T-cell (primary cell): ENCODE measurements at regions not wholly inside any gene's neighbourhood (a gene's known extent, or its start where the extent isn't known, plus 50 kb on each side); places are given as distances from the start of the nearest gene placed in this dataset.

Source experiments
- ATAC-seq, 4 experiments: fragments of 200-7000 bp in 3 of 4; fragments of 150-1000 bp in 1 of 4; cut with Tn5 transposase; replicated peaks in 1 of 4; 1 replicate in 3 of 4; 2 replicates in 1 of 4; pipeline ENCODE4 v1.10.0; 2021; ENCODE audit warnings: moderate library complexity in 3 of 4, mild to moderate bottlenecking in 2 of 4, moderate number of reproducible peaks in 1 of 4
- CTCF ChIA-PET, 2 donors: fragments of 300-600 bp; sonication (Branson Sonifier 250); formaldehyde crosslinking; loops; one replicate each; lab custom pipeline; 2022; ENCODE audit warnings: antibody characterized with exemption in 2 of 2; lab: Charles Lee
- POLR2A ChIA-PET, 2 donors: fragments of 300-600 bp; sonication (Branson Sonifier 250); formaldehyde crosslinking; loops; one replicate each; lab custom pipeline; 2022; ENCODE audit warnings: antibody characterized with exemption in 2 of 2; lab: Charles Lee
- DNase-seq, 35 experiments: peaks; one replicate each; pipeline versions ENCODE4 v3.0.0 to v3.0.0-alpha.2; 2013 to 2023
- H3K27ac ChIP-seq: one replicate; pipeline ENCODE4 v1.5.1; 2013; ENCODE audit warnings: low read length
- H3K27me3 ChIP-seq, 2 experiments: replicated peaks in 1 of 2; 1 replicate in 1 of 2; 2 replicates in 1 of 2; pipeline versions ENCODE4 v1.6.1 to v1.7.0; 2013; ENCODE audit warnings: low read length in 1 of 2, mixed read lengths in 1 of 2; ENCODE audit not compliant: control insufficient read depth in 2 of 2, insufficient read depth in 2 of 2; ENCODE audit errors: extremely low read depth in 1 of 2
- H3K36me3 ChIP-seq, 2 donors: 1 replicate in 1 of 2; 2 replicates in 1 of 2; pipeline versions ENCODE4 v1.6.1 to v1.7.0; 2013; ENCODE audit warnings: low read length in 1 of 2; ENCODE audit not compliant: control insufficient read depth in 2 of 2, insufficient read depth in 1 of 2; ENCODE audit errors: extremely low read depth in 1 of 2
- H3K4me1 ChIP-seq, 2 experiments: 1 replicate in 1 of 2; 2 replicates in 1 of 2; pipeline versions ENCODE4 v1.6.1 to v1.7.0; 2013; ENCODE audit warnings: low read length in 2 of 2, mixed read lengths in 1 of 2; ENCODE audit not compliant: insufficient read depth in 2 of 2, control insufficient read depth in 1 of 2; ENCODE audit errors: extremely low read depth in 1 of 2
- H3K4me3 ChIP-seq, 2 donors: 1 replicate in 1 of 2; 2 replicates in 1 of 2; pipeline versions ENCODE4 v1.5.1 to v1.7.0; 2013; ENCODE audit warnings: mild to moderate bottlenecking in 2 of 2, low read length in 1 of 2, moderate library complexity in 1 of 2; ENCODE audit not compliant: control insufficient read depth in 1 of 2; ENCODE audit errors: extremely low read depth in 1 of 2
- H3K9me3 ChIP-seq: 2 replicates; pipeline ENCODE4 v1.7.0; 2013
- H3K27ac Mint-ChIP-seq, 2 donors: one replicate each; pipeline ENCODE4 v1.8.0; 2020 to 2021; ENCODE audit warnings: mild to moderate bottlenecking in 2 of 2, mixed read lengths in 2 of 2
- H3K27me3 Mint-ChIP-seq, 2 donors: one replicate each; pipeline ENCODE4 v1.8.0; 2021 to 2022; ENCODE audit warnings: mixed read lengths in 2 of 2
- H3K36me3 Mint-ChIP-seq: one replicate; pipeline ENCODE4 v1.8.0; 2021; ENCODE audit warnings: mixed read lengths
- H3K4me1 Mint-ChIP-seq, 3 donors: one replicate each; pipeline ENCODE4 v1.8.0; 2020 to 2022; ENCODE audit warnings: mixed read lengths in 3 of 3, mild to moderate bottlenecking in 1 of 3
- H3K4me3 Mint-ChIP-seq, 3 donors: one replicate each; pipeline ENCODE4 v1.8.0; 2020 to 2022; ENCODE audit warnings: mild to moderate bottlenecking in 3 of 3, mixed read lengths in 3 of 3, moderate library complexity in 3 of 3
- H3K9me3 Mint-ChIP-seq, 3 donors: one replicate each; pipeline ENCODE4 v1.8.0; 2020 to 2022; ENCODE audit warnings: mixed read lengths in 3 of 3
- WGBS: methylation state at CpG from one replicate; pipeline ENCODE4 v1.1.5; 2013; ENCODE audit warnings: missing lambda C conversion rate; ENCODE audit not compliant: insufficient coverage; 5-methylcytosine and 5-hydroxymethylcytosine counted together

GRCh38 chr2:100744589-100744988 is 75.3 kb upstream of the NPAS2 start:
- ATAC-seq, result no peak
- Mint-ChIP-seq H3K4me3 (no peak overlapping the region), H3K36me3 (no peaks in the 10 kb centered on the region), H3K27ac (no peak overlapping the region), H3K4me1 (peaks cover 2 to 6% (median 5%) of the 10 kb centered on the region in 3 donors), H3K27me3 (peaks cover 7 to 13% of the 10 kb centered on the region in 2 donors), H3K9me3 (no peaks in the 10 kb centered on the region)
- ChIA-PET CTCF (interaction anchor here in 1 of 2 donors (0.6 kb wide), 1 partner anchor 156 kb away, joined by 5 read pairs; no protein-coding TSS in a partner anchor), POLR2A (no interaction called here)
- H3K4me3 ChIP-seq, result no peak overlapping the region
- no peaks in the 10 kb centered on the region for H3K36me3 ChIP-seq
- H3K9me3 ChIP-seq, result no peaks in the 10 kb centered on the region
- 100% methylated on average over 1 of the region's 5 CpGs for WGBS
- peaks cover 0 to 4% of the 10 kb centered on the region in 2 experiments for H3K27me3 ChIP-seq
- H3K27ac ChIP-seq, result no peak overlapping the region
- H3K4me1 ChIP-seq, result peaks cover 0 to 8% of the 10 kb centered on the region in 2 experiments
- DNase-seq, result no peak

- no peak overlapping the region for H3K4me3 Mint-ChIP-seq
- no peak overlapping the region for H3K27ac Mint-ChIP-seq
- H3K27ac ChIP-seq, result no peak overlapping the region
- H3K36me3 Mint-ChIP-seq, result no peaks in the 10 kb centered on the region
- no peaks in the 10 kb centered on the region for H3K9me3 Mint-ChIP-seq
- H3K4me3 ChIP-seq, result no peak overlapping the region
- POLR2A ChIA-PET, result no interaction called here
- H3K36me3 ChIP-seq, result no peaks in the 10 kb centered on the region
- peaks cover 0 to 8% of the 10 kb centered on the region in 2 experiments for H3K4me1 ChIP-seq
- H3K4me1 Mint-ChIP-seq, result peaks cover 2 to 6% (median 5%) of the 10 kb centered on the region in 3 donors
- peaks cover 3 to 12% of the 10 kb centered on the region in 2 donors for H3K27me3 Mint-ChIP-seq
- WGBS, result 89% methylated on average over 4 of the region's 5 CpGs
- H3K9me3 ChIP-seq, result no peaks in the 10 kb centered on the region
- DNase-seq (no peak), ATAC-seq (no peak)
- H3K27me3 ChIP-seq, result peaks cover 0 to 4% of the 10 kb centered on the region in 2 experiments
- CTCF ChIA-PET, result no interaction called here
Measured at GRCh38 chr2:100745604-100746003, 74.3 kb upstream of the NPAS2 start.

DNA sequence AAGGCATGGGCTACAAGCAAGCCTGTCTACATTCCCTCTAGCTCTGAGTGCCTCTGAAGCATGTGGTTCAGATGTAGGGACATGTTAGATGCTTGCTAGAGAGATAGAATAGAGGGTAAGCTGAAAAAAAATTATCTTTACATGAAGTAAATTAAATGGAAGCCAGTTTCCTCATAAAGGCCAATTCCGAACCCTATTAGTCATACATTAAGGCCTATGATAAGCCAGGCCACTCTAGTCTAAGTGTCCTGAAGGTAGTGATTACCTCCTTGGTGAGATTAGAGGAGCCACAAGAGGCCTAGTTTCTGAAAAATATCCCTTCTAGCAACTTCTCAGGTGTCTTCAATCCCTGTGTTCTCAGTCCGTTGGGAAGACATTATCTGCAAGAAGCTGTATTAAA is 72.4 kb upstream of the NPAS2 start:
- H3K27ac ChIP-seq, result no peak overlapping the region
- H3K4me1 ChIP-seq, result peaks cover 2 to 8% of the 10 kb centered on the region in 2 experiments
- no peaks in the 10 kb centered on the region for H3K36me3 Mint-ChIP-seq
- H3K27me3 Mint-ChIP-seq, result peaks cover 12 to 17% of the 10 kb centered on the region in 2 donors
- no peaks in the 10 kb centered on the region for H3K9me3 Mint-ChIP-seq
- ChIA-PET CTCF (no interaction called here), POLR2A (no interaction called here)
- H3K27me3 ChIP-seq, result peaks cover 0 to 4% of the 10 kb centered on the region in 2 experiments
- H3K36me3 ChIP-seq, result no peaks in the 10 kb centered on the region
- ATAC-seq, result no peak
- no peak overlapping the region for H3K27ac Mint-ChIP-seq
- no CpG with 5 or more reads among the region's 2 CpGs for WGBS
- DNase-seq, result no peak
- H3K9me3 ChIP-seq, result no peaks in the 10 kb centered on the region
- H3K4me3 ChIP-seq, result no peak overlapping the region
- no peak overlapping the region for H3K4me3 Mint-ChIP-seq
- H3K4me1 Mint-ChIP-seq, result peaks cover 2 to 11% (median 5%) of the 10 kb centered on the region in 3 donors

GRCh38 chr2:100747996-100748615 is 71.8 kb upstream of the NPAS2 start:
- no peak overlapping the region for H3K27ac Mint-ChIP-seq
- H3K36me3 Mint-ChIP-seq, result no peaks in the 10 kb centered on the region
- H3K9me3 ChIP-seq, result no peaks in the 10 kb centered on the region
- H3K9me3 Mint-ChIP-seq, result no peaks in the 10 kb centered on the region
- no peak overlapping the region for H3K4me3 Mint-ChIP-seq
- peaks cover 15 to 21% of the 10 kb centered on the region in 2 donors for H3K27me3 Mint-ChIP-seq
- no peak overlapping the region for H3K27ac ChIP-seq
- WGBS, result no CpG with 5 or more reads among the region's 5 CpGs
- H3K36me3 ChIP-seq, result no peaks in the 10 kb centered on the region
- H3K27me3 ChIP-seq, result peaks cover 0 to 4% of the 10 kb centered on the region in 2 experiments
- H3K4me3 ChIP-seq, result no peak overlapping the region
- ChIA-PET POLR2A (no interaction called here), CTCF (no interaction called here)
- H3K4me1 Mint-ChIP-seq, result peaks cover 4 to 17% (median 5%) of the 10 kb centered on the region in 3 donors
- ATAC-seq, result no peak
- no peak for DNase-seq
- H3K4me1 ChIP-seq, result peaks cover 3 to 8% of the 10 kb centered on the region in 2 experiments

- Mint-ChIP-seq H3K4me1 (peaks cover 4 to 18% (median 5%) of the 10 kb centered on the region in 3 donors), H3K4me3 (no peak overlapping the region), H3K9me3 (no peaks in the 10 kb centered on the region), H3K27me3 (peaks cover 15 to 21% of the 10 kb centered on the region in 2 donors), H3K36me3 (no peaks in the 10 kb centered on the region), H3K27ac (no peak overlapping the region)
- Histone ChIP-seq H3K4me3 (no peak overlapping the region), H3K27ac (no peak overlapping the region), H3K27me3 (peaks cover 0 to 4% of the 10 kb centered on the region in 2 experiments), H3K4me1 (peaks cover 3 to 8% of the 10 kb centered on the region in 2 experiments), H3K9me3 (no peaks in the 10 kb centered on the region), H3K36me3 (no peaks in the 10 kb centered on the region)
- ChIA-PET POLR2A (no interaction called here), CTCF (no interaction called here)
- ATAC-seq, result no peak
- no peak for DNase-seq
Measured at GRCh38 chr2:100748673-100749072, 71.3 kb upstream of the NPAS2 start.

- no peak for ATAC-seq
- no peak overlapping the region for H3K27ac ChIP-seq
- POLR2A ChIA-PET, result no interaction called here
Measured at GRCh38 chr2:100749771-100750542, 70.0 kb upstream of the NPAS2 start.

More at GRCh38 chr2:100749771-100750542, 70.0 kb upstream of the NPAS2 start:
- Mint-ChIP-seq H3K36me3 (no peaks in the 10 kb centered on the region), H3K4me1 (peaks cover 4 to 18% (median 5%) of the 10 kb centered on the region in 3 donors), H3K27me3 (peaks cover 15 to 20% of the 10 kb centered on the region in 2 donors), H3K27ac (no peak overlapping the region), H3K4me3 (no peak overlapping the region), H3K9me3 (no peaks in the 10 kb centered on the region)
- 100% methylated on average over 1 of the region's 4 CpGs for WGBS
- no peak for DNase-seq
- H3K4me3 ChIP-seq, result no peak overlapping the region
- H3K9me3 ChIP-seq, result no peaks in the 10 kb centered on the region
- H3K4me1 ChIP-seq, result peaks cover 3 to 8% of the 10 kb centered on the region in 2 experiments
- H3K36me3 ChIP-seq, result no peaks in the 10 kb centered on the region
- CTCF ChIA-PET, result interaction anchor here in 1 of 2 donors (0.5 kb wide), 1 partner anchor 773 kb away, joined by 4 read pairs; no protein-coding TSS in a partner anchor
- peaks cover 0 to 4% of the 10 kb centered on the region in 2 experiments for H3K27me3 ChIP-seq
